GM21390 (cell line): ENCODE measurements at regions not wholly inside any gene's neighbourhood (a gene's known extent, or its start where the extent isn't known, plus 50 kb on each side); places are given as distances from the start of the nearest gene placed in this dataset.

Experiments
- ATAC-seq: cut with Tn5 transposase; IDR thresholded peaks from one replicate; pipeline ENCODE4 v1.9.1; 2021; ENCODE audit not compliant: unreplicated experiment

DNA sequence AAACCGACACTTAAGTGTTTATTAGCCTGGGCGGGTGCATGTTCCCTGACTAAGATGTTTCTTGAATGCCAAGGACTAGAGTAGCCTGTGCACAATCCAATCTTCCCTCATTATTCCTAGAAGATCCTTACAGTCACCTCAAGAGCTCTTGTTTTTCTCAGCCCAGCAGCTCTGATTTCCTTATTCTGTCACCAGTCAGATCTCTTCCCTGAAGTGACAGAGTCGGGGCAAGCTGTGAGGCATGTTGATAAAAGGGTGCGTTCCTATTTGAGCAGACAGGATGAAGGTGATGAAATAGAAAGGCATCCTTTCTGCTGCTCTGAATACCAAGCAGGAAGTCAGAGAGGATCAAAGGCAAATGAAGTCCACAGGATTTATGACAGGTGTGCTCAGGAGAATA, 125.6 kb upstream of the MCTP2 start:
- ATAC-seq, result no peak

DNA sequence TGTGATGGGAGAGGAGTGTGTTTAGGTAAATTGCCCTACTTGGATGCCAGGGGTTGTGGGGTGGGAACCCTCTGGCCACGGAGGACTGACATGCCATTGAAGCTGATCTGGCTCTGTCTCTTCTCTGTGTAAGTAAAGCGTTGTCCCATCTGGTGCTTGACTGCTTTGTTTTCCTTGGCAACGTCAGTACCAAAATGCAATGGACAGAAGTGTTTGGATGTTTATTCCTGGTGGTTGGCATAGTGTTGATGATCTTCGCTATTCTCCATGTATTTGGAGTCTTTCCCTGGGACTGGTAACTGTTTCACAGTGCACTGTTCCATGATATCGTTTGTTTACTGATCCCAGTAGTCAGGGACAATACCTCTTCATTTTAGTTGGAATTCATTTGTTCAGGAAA, 130.5 kb upstream of the MCTP2 start:
- no peak for ATAC-seq

DNA sequence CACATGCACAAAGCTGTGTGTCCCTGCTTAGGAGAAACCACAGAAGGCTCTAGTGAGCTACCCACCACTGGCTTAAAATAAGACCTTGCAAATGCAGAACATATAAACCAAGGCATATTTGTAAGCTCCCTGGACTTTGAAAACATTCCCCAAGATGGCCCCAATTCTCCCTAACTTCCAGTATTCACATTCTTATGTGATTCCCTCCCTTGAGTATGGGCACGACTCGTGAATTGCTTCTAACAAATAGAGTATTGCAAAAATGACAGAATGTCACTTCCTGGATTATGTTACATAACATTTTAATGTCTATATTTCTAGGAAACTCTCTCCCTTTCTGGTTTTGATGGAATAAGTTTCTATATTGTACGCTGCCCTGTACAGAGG, 131.8 kb upstream of the MCTP2 start:
- no peak for ATAC-seq

DNA sequence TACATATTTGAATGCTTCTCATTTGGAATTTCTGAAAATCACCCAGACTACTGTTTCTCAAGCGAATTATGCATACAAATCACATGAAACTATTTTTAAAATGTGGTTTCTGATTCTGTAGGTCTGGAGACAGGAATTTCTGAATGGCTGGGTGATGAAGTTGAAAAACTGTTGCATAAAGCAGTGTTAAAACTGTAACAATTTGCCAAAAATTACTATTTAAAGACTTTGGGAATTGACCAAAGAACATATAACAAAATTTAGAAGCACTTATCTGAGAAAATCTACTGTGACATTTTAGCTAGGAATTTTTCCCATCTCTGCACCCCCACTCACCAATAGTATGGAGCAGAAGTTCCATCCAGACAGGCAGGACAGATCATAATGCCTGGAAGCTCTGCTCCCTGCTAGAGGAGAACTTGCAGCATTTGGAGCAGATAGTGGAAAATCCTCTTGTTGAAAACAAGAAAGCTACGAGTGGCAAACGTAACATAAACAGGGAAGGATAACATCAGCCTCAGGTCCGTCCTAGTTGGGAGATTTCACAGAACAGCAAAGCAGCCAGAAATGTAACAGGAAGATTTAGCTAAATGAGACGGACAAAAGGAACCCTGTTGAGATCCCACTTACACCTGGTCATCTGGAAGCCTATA, 132.3 kb upstream of the MCTP2 start:
- no peak for ATAC-seq

DNA sequence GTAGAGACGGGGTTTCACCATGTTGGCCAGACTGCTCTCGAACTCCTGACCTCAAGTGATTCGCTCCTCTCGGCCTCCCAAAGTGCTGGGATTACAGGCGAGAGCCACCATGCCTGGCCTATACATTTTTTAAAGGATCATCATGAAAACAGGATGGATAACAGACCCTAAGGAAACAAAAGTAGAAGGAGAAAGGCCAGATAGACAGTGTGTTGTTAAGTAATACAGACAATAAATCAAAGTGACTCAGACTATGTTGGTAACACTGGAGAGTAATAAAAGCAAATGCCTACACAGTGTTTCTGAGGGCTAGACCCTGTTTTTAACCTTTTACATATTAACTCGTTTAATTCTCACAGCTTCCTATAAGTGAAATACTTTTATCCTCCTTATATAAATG, 133.8 kb upstream of the MCTP2 start:
- ATAC-seq, result no peak

DNA sequence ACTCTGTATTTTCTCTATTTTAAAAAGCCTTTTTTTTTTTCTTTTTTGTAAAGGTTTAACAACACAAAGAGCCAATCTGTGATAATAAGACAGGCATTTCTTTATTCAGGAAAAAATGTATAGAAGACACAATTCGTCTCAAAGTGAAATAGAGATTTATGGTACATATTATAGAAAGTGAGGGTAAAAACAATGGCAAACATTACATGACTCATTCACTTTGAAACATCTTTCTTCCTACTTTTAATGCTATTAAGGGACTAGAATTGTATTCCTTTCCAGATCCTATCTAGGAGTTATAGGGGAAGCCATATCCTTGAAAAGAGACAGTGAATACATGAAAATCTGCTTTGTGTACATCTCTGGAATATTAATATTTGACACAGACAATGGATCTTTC, 137.1 kb upstream of the MCTP2 start:
- no peak for ATAC-seq

DNA sequence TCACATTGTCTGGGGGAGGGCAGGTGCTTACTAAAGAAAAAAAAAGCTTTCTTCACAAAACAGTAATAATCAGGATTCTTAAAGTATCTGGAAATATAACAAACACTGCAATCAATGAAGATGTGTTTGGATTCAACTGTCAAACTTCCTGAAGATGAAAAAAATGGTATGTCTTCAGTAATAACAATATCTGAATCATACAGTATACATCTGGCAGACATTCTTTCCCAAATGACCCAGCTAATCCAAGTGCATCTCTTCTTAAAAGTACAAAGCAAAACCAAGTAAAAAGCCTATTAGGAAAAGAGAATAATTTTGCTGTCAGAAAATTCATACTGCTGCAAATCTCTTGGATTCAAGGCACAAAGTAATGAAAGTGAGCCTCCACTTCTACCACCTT, 145.0 kb upstream of the MCTP2 start:
- ATAC-seq, result no peak

DNA sequence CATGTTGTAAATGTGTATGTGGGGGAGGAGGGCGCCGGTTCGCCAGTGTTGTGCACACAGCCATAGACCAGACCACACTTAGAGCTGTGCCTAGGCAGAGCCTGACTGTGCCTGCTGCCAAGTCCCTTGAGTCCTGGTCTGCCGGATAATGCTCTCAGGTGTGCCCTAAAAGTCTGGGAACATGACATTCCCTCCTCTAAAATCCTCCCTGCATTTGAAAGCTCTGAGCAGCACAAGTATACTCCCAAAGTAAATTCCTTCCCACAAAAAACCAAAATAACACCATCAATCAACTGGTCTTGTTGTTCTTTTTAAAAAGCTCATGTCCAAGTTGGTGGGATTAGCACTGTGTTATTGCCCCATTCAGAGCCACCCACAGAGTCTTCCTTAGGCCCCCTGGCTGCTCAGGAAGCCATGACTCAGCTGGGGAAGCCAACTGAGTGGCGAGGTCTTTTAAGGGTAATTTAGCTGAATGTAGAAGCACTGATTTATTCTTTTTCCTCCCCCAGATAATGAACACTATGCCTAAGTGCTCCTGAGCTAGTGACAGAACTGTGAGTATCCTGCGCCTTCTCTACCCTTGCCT, 147.8 kb upstream of the MCTP2 start:
- no peak for ATAC-seq

DNA sequence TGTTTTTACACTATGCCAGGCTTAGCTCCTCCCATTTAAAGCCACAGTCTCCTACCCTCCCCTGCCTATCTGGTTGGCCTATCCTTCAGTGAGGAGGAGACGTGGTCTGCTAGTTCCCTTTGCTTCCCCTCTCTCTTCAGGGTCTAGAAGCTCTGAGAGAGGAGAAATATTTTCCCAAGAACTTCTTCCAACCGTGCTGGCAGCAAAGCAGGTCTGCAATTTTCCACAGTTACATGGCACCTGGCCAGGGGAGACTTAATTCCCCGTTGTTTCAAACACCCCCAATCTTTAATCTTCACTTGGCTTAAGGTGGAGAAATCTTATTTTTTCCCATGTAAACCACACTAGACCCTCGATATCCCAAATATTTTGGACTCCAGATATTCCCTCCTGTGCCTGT, 149.5 kb upstream of the MCTP2 start:
- ATAC-seq, result no peak

DNA sequence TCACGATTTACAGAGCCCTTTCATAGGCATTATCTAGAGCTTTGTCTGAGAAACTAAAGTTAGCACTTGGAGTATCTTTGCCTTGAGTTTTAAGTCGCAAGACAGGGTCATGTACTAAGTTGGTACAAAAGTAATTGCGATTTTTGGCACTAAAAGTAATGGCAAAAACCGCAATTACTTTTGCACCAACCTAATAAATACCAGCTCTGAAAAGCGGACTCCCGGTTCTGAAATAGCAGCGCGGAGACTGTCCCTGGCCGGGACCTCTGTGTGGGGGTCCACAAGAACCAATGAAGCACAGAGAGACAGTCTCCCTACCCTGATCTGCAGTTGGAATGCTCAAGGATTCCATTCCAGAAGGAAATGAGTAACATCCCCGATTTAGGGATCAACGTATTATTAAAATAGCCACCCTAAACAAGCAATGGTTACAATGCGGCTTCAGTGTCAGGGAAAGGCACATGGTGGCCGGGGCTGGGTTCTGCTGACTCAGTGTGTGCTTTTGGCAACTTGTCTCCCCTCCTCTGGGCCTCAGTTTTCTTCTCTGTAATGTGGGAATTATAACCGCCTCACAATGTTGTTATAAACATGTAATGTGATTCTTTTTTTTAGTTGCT, 150.3 kb upstream of the MCTP2 start:
- no peak for ATAC-seq

DNA sequence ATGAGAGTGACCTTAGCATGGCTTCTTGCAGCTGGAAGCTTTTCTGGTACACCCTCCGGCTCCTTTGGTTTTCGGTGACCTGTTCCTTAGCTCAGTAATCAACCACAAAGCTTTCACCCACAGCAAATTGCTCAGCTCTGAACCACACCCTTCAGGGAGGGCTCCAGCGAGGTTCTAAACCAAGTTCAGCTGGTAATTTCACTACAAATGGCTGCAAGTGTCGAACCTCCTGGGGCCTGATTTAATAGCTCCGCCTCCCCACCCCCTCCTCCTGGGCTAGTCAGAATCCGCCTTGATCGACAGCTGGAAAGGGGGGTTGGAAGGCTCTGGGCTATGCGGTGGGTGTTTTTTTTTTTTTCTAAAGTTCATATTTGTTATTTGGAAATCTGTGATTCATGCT, 150.9 kb upstream of the MCTP2 start:
- no peak for ATAC-seq

DNA sequence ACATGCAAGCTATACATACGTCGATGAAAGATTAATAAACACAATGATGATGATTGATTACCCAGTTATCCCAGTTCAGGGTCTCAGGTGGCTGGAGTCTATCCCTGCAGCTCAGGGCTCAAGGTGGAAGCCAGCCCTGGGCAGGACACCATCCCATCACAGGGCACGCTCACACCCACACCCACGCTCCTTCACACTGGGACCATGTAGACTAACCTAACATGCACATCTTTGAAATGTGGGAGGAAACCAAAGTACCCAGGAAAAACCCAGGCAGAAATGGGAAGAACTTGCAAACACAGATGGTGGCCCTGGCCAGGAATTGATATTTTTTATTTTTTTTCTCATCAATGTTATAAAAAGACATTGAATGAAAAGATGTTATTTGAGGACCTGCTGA, 151.4 kb upstream of the MCTP2 start:
- ATAC-seq, result no peak

DNA sequence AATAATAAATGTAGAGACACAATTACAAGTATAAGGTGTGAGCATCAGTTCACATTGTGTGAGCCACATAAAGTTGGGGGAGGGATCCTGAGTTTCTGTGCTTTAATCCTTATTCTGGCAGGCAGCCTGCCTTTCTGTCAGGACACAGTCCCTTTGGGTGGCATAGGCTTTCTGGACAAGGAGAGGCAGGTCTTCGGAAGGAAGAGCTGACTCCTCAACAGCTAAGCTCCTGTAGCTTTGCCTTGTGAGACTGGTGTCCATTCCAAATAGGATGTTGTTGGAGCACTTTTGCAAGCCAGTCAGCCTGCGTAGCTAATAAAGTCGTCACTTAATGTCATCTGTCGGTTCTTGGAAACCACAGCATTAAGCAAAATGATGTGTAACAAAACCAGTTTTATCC, 151.9 kb upstream of the MCTP2 start:
- ATAC-seq, result no peak

DNA sequence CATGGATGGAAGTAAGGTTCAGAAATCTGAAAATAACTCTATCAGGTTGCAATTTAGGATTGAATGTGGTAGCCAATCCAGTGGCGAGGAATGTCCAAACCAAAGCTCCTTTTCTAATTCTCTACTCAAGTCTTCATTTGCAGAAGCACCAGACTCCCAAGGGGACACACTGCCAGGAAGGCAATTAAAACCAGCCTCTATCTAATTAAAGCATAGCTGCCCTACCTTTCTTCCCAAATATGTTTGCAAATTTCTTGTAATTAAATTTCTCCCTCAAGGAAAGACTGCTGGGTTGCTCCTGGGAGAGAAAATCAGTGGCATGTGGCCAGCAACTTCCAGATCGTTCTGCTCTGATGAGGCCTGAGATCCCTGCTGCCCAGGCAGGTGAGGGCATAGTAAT, 153.4 kb upstream of the MCTP2 start:
- ATAC-seq, result no peak

DNA sequence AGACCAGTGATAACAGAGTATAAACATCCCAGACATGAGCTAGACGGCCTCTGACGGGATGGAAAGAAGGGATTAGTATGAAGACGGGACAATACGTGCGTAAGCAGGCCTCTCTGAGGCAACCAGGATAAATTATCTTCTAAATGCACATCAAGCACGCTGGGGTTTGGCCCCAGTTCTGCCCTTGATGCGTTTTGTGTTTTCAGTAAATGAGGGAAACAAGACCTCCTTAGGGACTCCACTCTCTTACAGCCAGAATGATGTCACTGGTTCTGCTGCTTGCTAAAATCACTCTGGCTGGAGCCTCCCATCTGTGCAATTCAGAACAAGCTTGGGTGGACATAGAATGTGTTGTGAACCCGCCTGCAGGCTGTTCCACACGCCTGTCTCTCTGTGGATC, 156.0 kb upstream of the MCTP2 start:
- no peak for ATAC-seq

DNA sequence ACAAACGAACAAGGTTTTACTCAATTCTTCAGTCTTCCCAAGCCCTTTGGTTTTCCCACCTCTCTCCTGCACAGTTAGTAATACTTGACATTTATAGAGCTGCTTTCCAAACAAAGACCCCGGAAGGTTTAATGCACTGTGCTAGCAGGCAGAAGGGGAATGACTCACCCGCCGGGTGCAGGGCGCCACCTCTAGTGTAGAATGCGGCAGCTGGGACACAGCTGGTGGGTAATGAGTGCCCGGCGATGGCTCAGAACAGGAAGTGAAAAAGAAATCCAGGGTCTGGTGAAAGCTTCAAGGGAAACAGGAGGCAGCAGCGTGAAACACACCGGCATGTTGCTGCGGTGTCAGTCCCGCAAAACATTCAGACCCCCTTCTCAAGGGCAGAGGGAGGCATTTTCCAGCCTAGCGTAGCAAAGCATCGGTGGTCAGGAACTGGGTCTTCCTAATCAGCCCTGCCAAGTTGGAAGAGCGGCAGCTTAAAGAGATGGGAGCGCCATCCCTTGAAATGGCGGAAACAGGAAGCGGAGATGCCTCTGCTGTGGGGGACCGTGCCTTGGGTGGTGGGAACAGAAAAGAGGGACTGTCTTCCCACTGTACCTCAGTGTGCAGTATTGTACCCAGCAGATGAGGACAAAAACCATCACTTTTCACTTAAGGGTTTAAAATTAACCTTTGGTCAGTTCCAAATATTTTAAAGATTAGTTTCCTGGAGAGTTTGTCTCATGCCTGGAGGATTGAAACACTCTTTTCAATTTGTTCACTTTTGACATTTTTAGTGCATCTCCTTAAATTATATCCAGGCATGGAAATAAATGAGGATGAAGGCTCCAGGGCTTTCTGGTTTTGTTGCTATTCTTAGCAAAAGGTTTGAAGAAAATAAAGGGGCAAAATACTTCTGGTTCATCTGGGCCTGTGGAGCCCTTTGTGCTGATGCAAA, 160.7 kb upstream of the MCTP2 start:
- no peak for ATAC-seq

DNA sequence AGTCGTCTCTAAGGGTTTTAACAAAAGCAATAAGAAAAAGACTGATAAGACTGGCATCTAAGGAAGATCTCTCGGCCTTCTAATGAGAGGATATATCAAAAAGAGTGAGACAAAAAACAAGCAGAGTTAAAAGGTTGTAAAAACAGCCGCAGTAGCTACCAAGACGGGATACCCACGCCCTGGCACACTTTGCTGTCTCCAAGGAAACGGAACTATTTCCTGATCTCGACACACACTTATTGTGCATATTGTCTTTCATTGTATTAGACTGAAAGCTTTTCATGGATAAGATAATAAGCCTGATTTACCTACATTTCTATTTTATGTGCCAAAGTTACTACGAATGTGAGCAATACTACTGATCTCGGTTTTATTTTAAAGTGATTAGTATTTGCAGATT, 161.5 kb upstream of the MCTP2 start:
- no peak for ATAC-seq

DNA sequence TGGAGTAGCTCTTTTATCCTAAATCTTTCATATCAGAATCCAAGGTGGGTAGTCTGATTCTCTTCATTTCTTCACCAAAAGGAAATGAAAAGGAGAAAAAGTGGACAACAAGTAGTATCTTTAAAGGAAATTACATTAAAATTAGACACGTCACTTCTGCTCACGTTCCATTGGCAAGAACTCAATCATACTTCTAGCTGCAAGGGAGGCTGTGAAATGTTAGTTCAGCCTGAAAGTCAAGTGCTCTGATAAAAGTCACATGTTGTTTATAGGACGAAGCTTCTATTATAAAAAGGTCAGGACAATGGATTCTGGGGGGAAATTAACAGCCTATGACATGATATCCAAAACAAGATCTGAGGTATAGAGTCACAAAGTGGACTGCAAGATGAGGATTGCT, 164.6 kb upstream of the MCTP2 start:
- no peak for ATAC-seq

DNA sequence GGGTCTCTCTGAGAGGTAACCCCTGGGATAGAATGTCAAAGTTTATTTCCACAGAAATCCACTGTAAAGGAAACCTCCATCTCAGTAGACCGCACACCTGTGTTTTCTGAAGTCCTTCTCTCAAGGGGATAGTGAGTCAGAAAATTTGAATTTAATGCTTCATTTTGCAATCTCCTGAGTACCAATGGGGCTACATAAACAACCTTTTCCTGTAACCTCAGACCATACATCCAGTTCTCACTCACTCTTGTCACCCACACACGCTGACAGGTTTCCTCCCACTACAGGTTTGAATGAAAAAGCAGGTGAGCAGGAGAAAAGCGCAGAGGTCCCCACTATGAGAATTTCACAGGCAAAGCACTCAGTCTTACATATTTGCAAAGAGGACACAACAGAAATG, 165.3 kb upstream of the MCTP2 start:
- no peak for ATAC-seq

DNA sequence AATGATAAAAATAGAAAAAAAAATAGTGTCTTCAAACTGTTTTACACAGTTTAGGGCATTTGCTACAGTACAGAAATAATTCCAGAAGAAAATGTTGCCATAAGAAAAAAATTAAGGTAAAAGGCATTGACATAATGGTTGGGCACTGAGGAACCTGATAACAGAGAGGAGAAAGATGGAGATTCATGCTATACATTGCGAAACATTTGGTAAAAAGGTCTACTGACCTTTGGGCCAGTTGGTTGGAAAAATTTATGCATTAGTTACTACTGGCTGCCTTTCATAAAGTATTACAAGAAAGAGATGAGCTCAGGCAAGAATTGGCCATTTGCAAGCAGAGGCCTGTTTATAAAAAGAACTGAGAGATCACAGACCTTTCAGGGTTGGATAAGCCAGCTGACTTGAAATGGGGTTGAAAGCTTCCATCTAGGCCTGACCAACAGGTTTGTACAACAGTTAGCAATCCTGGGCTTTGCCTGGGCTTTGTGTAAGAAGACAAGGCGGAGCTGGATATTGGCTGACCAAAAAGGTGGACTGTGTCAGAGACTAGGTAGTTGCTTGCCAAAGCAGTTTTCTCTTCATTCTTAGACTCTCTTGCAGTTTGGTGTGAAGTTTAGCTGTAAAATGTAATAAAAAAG, 166.6 kb upstream of the MCTP2 start:
- no peak for ATAC-seq

DNA sequence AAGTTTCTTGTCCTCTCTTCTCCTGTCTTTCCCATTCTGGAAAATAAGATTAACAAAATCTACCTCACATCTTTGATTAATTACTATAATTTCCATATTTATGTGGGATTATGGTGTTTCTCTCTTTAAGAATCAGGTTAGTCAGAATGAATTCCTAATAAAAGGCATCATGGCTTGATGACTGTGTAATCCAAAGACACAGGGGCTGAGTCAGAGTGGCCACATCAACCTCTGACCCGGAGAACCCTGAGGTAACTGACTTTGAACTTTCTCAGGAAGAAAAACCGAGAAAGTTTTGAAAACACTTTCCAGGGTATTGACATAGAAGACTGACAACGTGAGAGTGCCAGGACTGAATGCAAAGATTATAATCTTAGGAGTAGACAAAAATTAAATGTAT, 170.3 kb upstream of the MCTP2 start:
- ATAC-seq, result no peak
